ENCODE measurements at regions not wholly inside any gene's neighbourhood (a gene's known extent, or its start where the extent isn't known, plus 50 kb on each side); places are given as distances from the start of the nearest gene placed in this dataset.

- TF ChIP-seq CTCF (conservative IDR thresholded peaks at IDR 0.05), result no peak
These were observed 633.0 kb downstream of the TBC1D22A start for GRCh38 chr22:47395481-47395880.

GRCh38 chr22:47394504-47395440, 632.3 kb downstream of the TBC1D22A start:
- TF ChIP-seq CTCF (conservative IDR thresholded peaks at IDR 0.05), result no peak
- no peak overlapping the region for H3K27ac ChIP-seq

More at GRCh38 chr22:47395481-47395880, 633.0 kb downstream of the TBC1D22A start:
- no peak overlapping the region for H3K27ac ChIP-seq

GRCh38 chr22:47393191-47393590, 630.7 kb downstream of the TBC1D22A start:
- no peak for TF ChIP-seq CTCF (conservative IDR thresholded peaks at IDR 0.05)
- H3K27ac ChIP-seq, result no peak overlapping the region

- H3K27ac ChIP-seq, result no peak overlapping the region
- TF ChIP-seq CTCF (conservative IDR thresholded peaks at IDR 0.05), result no peak
These were observed 630.3 kb downstream of the TBC1D22A start for GRCh38 chr22:47392729-47393128.

- no peak overlapping the region for H3K27ac ChIP-seq
- TF ChIP-seq CTCF (conservative IDR thresholded peaks at IDR 0.05), result no peak
These were observed 629.6 kb downstream of the TBC1D22A start for GRCh38 chr22:47392054-47392347.

GRCh38 chr22:47391169-47392053, 629.0 kb downstream of the TBC1D22A start:
- TF ChIP-seq CTCF (conservative IDR thresholded peaks at IDR 0.05), result no peak
- H3K27ac ChIP-seq, result no peak overlapping the region

Data from VCaP (cell line).